Stimulated activated memory B cell treated with anti-CD40 and anti-IgM and Interleukin-4, amounts not matched to agents 10 μg/mL and 1 μg/mL and 100 μg/mL, for 72 hours (primary cell): ENCODE measurements at regions not wholly inside any gene's neighbourhood (a gene's known extent, or its start where the extent isn't known, plus 50 kb on each side); places are given as distances from the start of the nearest gene placed in this dataset.

Experiments used
- ATAC-seq: fragments of 150-1000 bp; cut with Tn5 transposase; 2 replicates; pipeline ENCODE4 v1.10.0; 2021
- H3K27ac Mint-ChIP-seq: one replicate; pipeline ENCODE4 v1.8.0; 2022; ENCODE audit warnings: mild to moderate bottlenecking, mixed read lengths
- H3K27me3 Mint-ChIP-seq: one replicate; pipeline ENCODE4 v1.8.0; 2022; ENCODE audit warnings: mixed read lengths
- H3K36me3 Mint-ChIP-seq: one replicate; pipeline ENCODE4 v1.8.0; 2022; ENCODE audit warnings: mixed read lengths
- H3K4me1 Mint-ChIP-seq: one replicate; pipeline ENCODE4 v1.8.0; 2022; ENCODE audit warnings: mixed read lengths
- H3K4me3 Mint-ChIP-seq: one replicate; pipeline ENCODE4 v1.8.0; 2022; ENCODE audit warnings: mild to moderate bottlenecking, moderate library complexity, mixed read lengths
- H3K9me3 Mint-ChIP-seq: one replicate; pipeline ENCODE4 v1.8.0; 2022; ENCODE audit warnings: mixed read lengths

DNA sequence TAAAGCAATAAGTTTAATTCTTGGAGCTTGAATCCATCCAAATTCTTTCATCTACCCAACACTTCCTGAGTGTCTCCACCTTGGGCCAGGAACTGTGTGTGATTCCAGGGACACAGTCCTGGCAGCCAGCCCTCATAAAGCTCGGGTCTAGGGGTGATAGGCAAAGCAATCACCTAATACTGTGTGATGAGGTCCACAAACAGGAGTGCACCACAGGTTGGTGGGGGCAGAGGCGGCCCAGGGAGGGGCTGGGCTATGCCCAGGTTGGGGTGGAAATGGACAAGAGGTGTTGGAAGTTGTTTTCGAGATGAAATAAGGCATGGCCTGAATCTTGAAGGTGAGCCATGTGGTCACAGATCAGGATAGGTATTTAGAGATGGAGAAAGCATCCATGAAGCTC, 133.9 kb upstream of the PTCH1 start:
- Mint-ChIP-seq H3K27ac (no peak overlapping the region), H3K9me3 (no peaks in the 10 kb centered on the region), H3K36me3 (no peaks in the 10 kb centered on the region), H3K4me3 (no peak overlapping the region), H3K4me1 (no peaks in the 10 kb centered on the region), H3K27me3 (no peaks in the 10 kb centered on the region)
- no peak for ATAC-seq

DNA sequence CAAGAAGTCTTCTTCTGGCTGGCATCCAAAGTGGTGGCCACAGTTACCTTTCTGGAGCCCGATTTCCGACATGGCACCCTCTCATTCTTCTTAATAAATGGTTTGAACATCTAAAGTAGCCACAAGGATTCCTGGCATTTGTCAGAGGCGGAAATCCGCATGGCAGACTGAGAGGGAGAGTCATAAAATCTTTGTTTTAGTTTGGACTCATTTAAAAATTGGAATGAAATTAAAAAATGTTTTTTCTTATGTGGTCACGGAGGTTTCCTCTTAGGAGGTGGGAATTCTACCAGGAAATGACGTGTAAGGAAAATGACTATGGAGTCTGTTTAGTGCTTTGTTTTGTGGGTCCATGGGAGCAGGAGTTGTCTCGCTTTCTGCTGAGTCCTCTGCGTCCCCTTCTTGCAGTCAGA, 133.0 kb upstream of the PTCH1 start:
- no peak overlapping the region for H3K4me3 Mint-ChIP-seq
- H3K36me3 Mint-ChIP-seq: no peaks in the 10 kb centered on the region
- no peaks in the 10 kb centered on the region for H3K27me3 Mint-ChIP-seq
- ATAC-seq: no peak
- no peaks in the 10 kb centered on the region for H3K4me1 Mint-ChIP-seq
- H3K27ac Mint-ChIP-seq: no peak overlapping the region
- H3K9me3 Mint-ChIP-seq: no peaks in the 10 kb centered on the region

DNA sequence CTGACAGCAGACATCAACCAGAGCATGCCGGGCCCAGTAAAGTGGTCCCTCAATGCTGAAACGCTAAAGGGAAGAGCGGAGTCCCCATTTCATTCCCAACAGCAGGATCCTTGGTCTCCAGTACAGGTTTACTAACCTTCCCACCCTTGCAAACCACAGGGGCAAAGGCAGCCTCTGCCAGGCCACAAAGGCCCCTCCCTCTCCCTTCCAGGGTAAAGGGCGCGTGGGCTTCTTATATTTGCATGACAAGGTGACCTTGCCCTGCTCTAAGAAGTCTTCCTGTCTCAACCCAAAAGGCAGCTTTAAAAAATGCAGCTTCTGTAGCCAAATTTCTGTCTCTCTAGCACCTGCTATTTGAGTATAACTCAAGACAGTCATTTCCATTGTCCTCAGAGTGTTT, 131.5 kb upstream of the PTCH1 start:
- Mint-ChIP-seq H3K4me3 (no peak overlapping the region), H3K4me1 (no peaks in the 10 kb centered on the region), H3K27me3 (no peaks in the 10 kb centered on the region), H3K27ac (no peak overlapping the region), H3K36me3 (no peaks in the 10 kb centered on the region), H3K9me3 (no peaks in the 10 kb centered on the region)
- ATAC-seq: no peak

DNA sequence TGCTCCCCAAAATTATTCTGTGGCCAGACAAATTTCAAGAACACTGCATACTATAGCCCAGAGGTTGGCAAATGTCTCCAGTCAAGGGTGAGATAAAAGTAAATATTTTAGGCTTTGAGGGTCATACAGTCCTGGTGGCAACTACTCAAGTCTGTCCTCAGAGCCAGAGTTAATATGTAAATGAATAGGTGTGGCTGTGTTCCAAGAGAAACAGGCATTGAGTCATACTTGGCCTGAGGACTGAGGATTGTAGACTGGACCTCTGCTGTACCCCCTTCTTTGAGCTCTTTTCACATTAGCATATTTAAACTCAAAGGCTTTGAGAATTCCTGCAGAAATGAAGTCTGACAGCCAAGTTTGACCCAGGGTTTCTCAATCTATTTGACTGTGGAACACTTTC, 129.2 kb upstream of the PTCH1 start:
- no peaks in the 10 kb centered on the region for H3K9me3 Mint-ChIP-seq
- no peaks in the 10 kb centered on the region for H3K27me3 Mint-ChIP-seq
- ATAC-seq: no peak
- H3K36me3 Mint-ChIP-seq: no peaks in the 10 kb centered on the region
- no peak overlapping the region for H3K4me3 Mint-ChIP-seq
- H3K27ac Mint-ChIP-seq: no peak overlapping the region
- no peaks in the 10 kb centered on the region for H3K4me1 Mint-ChIP-seq

DNA sequence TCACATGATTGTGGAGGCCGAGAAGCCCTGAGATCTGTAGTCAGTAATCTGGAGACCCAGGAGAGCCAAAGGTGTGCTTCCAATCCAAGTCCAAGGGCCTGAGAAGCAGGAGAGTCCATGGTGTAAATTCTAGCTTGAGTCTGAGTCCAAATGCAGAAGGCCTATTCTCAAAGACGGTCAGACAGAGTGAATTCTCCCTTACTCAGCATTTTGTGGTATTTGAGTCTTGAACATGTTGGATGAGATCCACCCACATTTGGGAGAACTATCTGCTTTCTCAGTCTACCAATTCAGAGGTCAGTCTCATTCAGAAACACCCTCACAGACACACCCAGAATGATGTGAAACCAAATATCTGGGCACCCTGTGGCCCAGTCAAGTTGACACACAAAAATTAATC, 128.8 kb upstream of the PTCH1 start:
- Mint-ChIP-seq H3K36me3 (no peaks in the 10 kb centered on the region), H3K27ac (no peak overlapping the region), H3K4me3 (no peak overlapping the region), H3K27me3 (no peaks in the 10 kb centered on the region), H3K4me1 (no peaks in the 10 kb centered on the region), H3K9me3 (no peaks in the 10 kb centered on the region)
- ATAC-seq: no peak

DNA sequence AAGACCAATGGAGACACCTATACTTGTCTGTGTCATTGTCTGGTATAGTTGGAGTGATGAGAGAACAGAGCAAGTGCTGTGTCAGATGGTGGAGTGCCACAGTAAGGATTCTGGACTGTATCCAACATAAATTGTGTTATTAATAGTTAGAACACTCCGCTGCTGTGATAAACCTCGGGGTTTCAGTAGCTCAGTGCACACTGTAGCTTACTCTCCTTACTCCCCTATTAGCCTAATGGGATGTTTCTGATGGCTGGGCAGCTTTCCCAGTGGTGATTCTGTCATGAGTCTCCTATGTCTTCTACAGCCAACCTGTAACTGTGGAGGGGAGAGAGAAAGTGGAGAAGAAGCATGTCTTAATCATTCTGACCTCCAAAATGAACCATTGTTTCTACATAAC, 127.6 kb upstream of the PTCH1 start:
- Mint-ChIP-seq H3K36me3 (no peaks in the 10 kb centered on the region), H3K27ac (no peak overlapping the region), H3K4me1 (no peaks in the 10 kb centered on the region), H3K27me3 (no peaks in the 10 kb centered on the region), H3K9me3 (peaks cover 4% of the 10 kb centered on the region), H3K4me3 (no peak overlapping the region)
- ATAC-seq: no peak

DNA sequence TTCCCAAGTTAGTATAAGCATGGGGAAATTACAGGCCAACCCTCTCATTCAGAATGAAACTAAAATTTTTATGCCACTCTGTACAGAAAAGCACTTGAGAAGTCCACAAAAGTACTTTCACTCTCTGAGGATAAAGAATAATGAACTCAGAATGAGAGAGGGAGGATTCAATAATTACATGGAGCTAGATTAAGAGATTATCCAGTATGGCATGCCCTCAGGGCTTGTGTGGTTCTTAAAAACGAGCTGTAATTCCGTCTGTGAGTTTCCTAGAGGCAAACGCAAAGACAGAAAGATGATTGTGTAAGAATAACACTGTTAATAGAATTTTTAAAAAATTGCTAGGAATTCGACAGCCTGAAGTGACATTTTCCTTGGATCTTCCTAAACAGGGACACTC, 126.8 kb upstream of the PTCH1 start:
- no peak overlapping the region for H3K4me3 Mint-ChIP-seq
- H3K4me1 Mint-ChIP-seq: no peaks in the 10 kb centered on the region
- no peaks in the 10 kb centered on the region for H3K27me3 Mint-ChIP-seq
- H3K36me3 Mint-ChIP-seq: no peaks in the 10 kb centered on the region
- no peak for ATAC-seq
- H3K9me3 Mint-ChIP-seq: peaks cover 4% of the 10 kb centered on the region
- H3K27ac Mint-ChIP-seq: no peak overlapping the region

DNA sequence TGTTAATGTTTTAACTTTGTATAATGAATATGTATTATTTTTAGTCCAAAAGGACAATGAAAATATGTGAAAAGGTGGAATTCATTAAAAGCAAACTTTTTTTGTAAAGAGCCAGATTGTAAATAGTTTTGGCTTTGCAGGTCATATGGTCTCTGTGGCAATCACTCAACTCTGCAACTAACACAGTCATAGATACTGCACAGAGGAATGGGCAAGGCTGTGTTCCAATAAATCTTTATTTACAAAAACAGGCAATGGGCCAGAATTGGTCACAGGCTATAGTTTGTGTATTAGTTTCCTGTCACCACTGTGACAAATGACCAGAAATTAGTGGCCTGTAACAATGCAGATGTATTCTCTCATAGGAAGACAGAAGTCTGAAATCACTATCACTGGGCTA, 125.4 kb upstream of the PTCH1 start:
- Mint-ChIP-seq H3K36me3 (no peaks in the 10 kb centered on the region), H3K27me3 (peaks cover 13% of the 10 kb centered on the region), H3K27ac (no peak overlapping the region), H3K4me3 (no peak overlapping the region), H3K4me1 (no peaks in the 10 kb centered on the region), H3K9me3 (peaks cover 9% of the 10 kb centered on the region)
- no peak for ATAC-seq

DNA sequence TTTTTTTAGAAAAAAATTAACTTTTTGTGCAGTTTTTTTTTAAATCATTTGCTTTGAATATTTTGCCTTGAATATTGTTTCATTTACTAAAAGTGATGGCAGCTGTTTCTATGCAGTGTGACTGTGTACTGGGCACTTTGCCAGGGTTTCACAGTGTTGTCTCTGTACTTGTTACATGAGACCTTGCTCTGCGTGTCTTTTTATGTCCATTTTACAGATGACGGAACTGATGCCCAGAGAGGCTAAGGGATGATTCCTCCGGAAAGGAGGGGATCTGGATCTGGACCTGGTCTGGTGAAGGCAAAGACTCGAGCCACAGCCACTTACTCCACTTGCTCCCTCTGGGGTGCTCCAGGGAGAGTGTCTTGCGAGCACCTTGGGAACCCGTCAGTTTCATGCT, 124.8 kb upstream of the PTCH1 start:
- Mint-ChIP-seq H3K9me3 (peaks cover 9% of the 10 kb centered on the region), H3K4me1 (no peaks in the 10 kb centered on the region), H3K4me3 (no peak overlapping the region), H3K27me3 (peaks cover 20% of the 10 kb centered on the region), H3K27ac (no peak overlapping the region), H3K36me3 (no peaks in the 10 kb centered on the region)
- no peak for ATAC-seq

DNA sequence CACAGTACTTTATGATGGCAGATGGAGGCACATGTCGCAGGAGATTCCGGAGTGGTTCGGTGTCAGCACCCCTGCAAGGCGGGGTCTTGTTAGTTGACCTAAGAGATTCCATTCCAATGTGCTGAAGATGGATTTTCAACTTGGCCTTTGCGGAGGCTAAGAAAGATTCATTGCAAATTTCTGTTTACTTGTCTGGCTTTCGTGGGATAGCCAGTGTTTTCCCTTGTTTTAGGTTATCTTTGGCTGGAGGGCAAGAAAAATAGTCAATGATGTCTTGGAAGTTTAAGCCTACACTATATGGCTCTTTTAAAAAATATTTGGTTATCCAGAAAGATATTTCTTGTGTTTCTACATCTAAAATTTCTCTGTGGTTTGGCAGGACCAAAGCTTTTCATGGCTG, 123.6 kb upstream of the PTCH1 start:
- peaks cover 24% of the 10 kb centered on the region for H3K27me3 Mint-ChIP-seq
- peaks cover 9% of the 10 kb centered on the region for H3K9me3 Mint-ChIP-seq
- no peak for ATAC-seq
- H3K36me3 Mint-ChIP-seq: no peaks in the 10 kb centered on the region
- no peak overlapping the region for H3K4me3 Mint-ChIP-seq
- H3K27ac Mint-ChIP-seq: no peak overlapping the region
- no peaks in the 10 kb centered on the region for H3K4me1 Mint-ChIP-seq

DNA sequence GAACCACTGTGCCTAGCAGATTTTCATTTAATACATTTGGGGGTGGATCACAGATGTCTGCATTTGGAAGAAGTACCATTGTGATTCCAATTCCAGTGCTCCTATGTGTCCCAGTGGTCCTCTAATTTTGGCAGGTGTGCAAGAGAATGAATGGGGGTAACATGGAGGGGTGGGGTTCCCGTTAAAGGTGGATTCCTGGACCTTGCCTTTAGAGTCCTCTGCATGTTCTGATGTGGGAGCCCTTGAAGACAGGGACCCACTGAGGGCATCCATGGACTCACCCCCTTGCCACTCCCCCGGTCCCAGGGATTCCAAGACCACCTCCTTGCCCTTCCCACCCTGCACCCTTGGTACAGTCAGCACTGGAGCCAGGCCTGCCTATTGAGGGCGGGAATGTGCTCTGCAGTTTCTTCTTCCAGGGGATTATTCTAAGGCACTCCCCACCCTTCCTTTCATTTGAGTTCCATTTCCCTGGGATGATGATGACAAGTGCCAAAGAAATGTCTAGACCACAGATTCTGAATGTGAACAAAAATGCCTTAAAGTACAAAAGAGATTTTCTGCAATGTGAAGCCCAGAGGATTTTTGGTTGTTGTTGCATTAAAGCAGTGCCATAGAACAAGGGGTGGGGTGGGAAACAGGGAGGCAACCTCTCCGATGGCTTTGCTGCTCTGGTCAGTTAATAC, 119.4 kb upstream of the PTCH1 start:
- Mint-ChIP-seq H3K27ac (no peak overlapping the region), H3K4me3 (no peak overlapping the region), H3K27me3 (peaks cover 35% of the 10 kb centered on the region), H3K9me3 (peaks cover 9% of the 10 kb centered on the region), H3K4me1 (no peaks in the 10 kb centered on the region), H3K36me3 (no peaks in the 10 kb centered on the region)
- no peak for ATAC-seq

DNA sequence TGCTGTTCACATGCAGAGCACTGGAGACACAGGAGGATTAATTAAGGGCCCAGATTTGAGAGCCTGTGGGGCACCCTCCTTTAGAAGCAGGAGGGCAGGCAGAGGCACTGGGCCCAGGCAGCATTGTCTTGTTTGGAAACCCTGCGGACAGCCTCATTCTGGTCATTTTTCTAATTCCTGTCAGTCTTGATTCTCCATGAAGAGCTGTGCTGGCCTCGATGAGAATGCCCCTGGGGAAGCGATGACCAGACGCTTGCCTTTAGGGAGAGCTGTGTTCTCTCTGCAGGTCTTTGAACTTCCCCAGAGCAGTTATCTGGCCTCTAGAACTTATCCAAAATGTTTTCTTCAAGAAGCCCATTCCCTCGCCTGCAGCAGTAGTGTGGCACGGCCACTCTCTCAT, 117.8 kb upstream of the PTCH1 start:
- Mint-ChIP-seq H3K4me3 (no peak overlapping the region), H3K27me3 (peaks cover 45% of the 10 kb centered on the region), H3K4me1 (no peaks in the 10 kb centered on the region), H3K27ac (no peak overlapping the region), H3K9me3 (peaks cover 6% of the 10 kb centered on the region), H3K36me3 (no peaks in the 10 kb centered on the region)
- ATAC-seq: no peak

DNA sequence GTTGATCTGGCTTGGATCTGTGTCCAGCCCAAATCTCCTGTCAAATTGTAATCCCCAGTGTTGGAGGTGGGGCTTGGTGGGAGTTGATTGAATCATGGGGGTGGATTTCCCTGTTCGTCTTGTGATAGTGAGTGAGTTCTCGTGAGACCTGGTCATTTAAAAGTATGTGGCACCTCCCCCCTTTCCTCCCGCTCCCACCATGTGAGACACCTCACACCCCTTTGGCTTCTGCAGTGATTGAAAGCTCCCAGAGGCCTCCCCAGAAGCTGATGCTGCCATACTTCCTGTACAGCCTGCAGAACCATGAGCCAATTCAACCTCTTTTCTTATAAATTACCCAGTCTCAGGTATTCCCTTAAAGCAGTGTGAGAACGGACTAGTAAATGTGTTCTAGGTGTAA, 117.3 kb upstream of the PTCH1 start:
- no peak overlapping the region for H3K4me3 Mint-ChIP-seq
- peaks cover 6% of the 10 kb centered on the region for H3K9me3 Mint-ChIP-seq

DNA sequence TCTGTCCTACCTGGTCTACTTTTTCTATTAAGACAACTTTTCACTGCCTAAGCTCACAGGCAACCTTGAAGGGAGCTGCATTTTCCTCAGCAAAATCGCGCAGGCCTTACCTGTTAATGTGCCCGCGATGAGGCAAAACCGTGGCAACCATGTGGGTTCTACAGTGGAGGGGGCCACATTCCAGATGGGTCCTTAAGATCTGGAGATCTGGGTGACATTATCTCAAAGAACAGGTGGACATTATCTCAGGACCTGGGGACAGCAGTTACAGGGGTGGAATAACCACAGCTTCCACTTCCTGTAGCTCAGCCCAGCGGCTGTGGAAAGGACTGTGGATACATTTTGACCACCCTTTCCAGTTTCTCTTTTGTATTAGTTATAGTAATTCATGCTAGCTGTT, 112.8 kb upstream of the PTCH1 start:
- Mint-ChIP-seq H3K4me3 (no peak overlapping the region), H3K27ac (no peak overlapping the region), H3K4me1 (peaks cover 5% of the 10 kb centered on the region), H3K27me3 (peaks cover 62% of the 10 kb centered on the region), H3K9me3 (no peaks in the 10 kb centered on the region), H3K36me3 (no peaks in the 10 kb centered on the region)
- no peak for ATAC-seq

More for the DNA sequence above, 117.3 kb upstream of the PTCH1 start:
- H3K4me1 Mint-ChIP-seq: no peaks in the 10 kb centered on the region
- ATAC-seq: no peak
- no peaks in the 10 kb centered on the region for H3K36me3 Mint-ChIP-seq
- H3K27ac Mint-ChIP-seq: no peak overlapping the region
- peaks cover 45% of the 10 kb centered on the region for H3K27me3 Mint-ChIP-seq

DNA sequence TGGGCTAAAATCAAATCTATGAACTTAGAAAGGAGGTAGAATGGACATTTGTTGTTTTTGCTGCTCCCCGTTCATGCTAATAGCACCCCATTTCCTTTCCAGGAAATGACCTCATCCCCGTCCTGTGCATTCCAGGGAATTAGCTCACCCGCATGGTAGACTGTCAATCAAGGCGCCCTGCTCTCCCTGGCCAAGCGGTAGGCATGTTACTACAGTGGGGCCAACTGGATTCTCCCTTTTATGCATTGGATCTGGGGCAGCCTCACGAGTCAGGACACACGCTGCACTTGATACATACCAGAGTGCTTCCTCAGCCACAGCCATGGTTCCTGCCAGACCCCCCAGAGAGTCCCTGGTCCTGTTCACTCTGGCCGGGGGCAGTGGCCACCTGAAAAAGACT, 111.0 kb upstream of the PTCH1 start:
- no peak for ATAC-seq
- H3K4me1 Mint-ChIP-seq: peaks cover 5% of the 10 kb centered on the region
- H3K4me3 Mint-ChIP-seq: no peak overlapping the region
- no peak overlapping the region for H3K27ac Mint-ChIP-seq
- no peaks in the 10 kb centered on the region for H3K36me3 Mint-ChIP-seq
- H3K9me3 Mint-ChIP-seq: no peaks in the 10 kb centered on the region
- H3K27me3 Mint-ChIP-seq: peaks cover 63% of the 10 kb centered on the region

DNA sequence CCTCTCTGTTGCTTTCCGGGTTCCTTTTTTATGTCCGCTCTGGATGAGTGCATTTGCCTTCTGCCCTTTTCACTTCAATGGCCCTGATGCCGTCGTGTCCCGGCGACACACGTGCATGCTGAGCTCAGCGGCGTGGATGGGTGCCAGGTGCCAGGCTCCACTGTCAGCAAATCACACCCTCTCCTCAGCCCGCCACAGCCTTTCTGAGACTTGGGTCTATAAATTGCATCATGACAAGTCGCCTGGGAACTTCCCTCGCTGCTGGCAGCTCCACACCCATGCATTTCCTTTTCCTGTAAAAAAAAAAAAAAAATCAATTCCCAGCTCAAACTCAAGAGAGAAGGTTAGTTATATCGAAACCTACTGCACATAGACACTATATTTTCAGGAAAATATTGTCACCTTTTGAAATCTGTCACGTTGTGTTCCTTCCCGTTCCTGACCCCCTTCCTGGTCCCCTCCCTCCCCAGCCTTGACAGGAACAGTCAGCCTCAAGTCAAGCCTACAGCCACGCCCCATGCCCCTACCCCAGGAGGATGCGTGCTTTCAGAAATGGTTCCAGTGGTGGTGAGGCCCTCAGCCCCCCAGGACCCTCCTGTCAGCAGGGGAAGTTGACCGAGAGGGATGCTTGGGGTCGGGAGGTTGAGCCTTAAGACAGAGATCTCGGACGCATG, 110.3 kb upstream of the PTCH1 start:
- no peaks in the 10 kb centered on the region for H3K9me3 Mint-ChIP-seq
- H3K27ac Mint-ChIP-seq: no peak overlapping the region
- no peak for ATAC-seq
- peaks cover 62% of the 10 kb centered on the region for H3K27me3 Mint-ChIP-seq
- H3K4me3 Mint-ChIP-seq: no peak overlapping the region
- no peaks in the 10 kb centered on the region for H3K36me3 Mint-ChIP-seq
- peaks cover 5% of the 10 kb centered on the region for H3K4me1 Mint-ChIP-seq
